ENCODE measurements at regions not wholly inside any gene's neighbourhood (a gene's known extent, or its start where the extent isn't known, plus 50 kb on each side); places are given as distances from the start of the nearest gene placed in this dataset.
A peak's percentile ranks its signal among the peaks of the same experiment; 100 is the strongest.
"Not testable (repeated sequence)": the region's sequence is repeated elsewhere in the genome, so short reads cannot be mapped to it uniquely, and the experiment has no call there.

- no peak for TF ChIP-seq CTCF (IDR thresholded peaks at IDR 0.05; ENCODE audit: insufficient read depth, low read depth, low read length)
- no peak overlapping the region for H3K4me3 ChIP-seq (ENCODE audit: low read depth, low read length)
- DNase-seq (ENCODE audit: low read depth): no peak
Measured at GRCh38 chr4:33482773-33483172, 2761.5 kb downstream of the ARAP2 start.

GRCh38 chr4:33485111-33485510, 2759.2 kb downstream of the ARAP2 start:
- no peak for DNase-seq (ENCODE audit: low read depth)
- no peak for TF ChIP-seq CTCF (IDR thresholded peaks at IDR 0.05; ENCODE audit: insufficient read depth, low read depth, low read length)

GRCh38 chr4:33493231-33493630, 2751.1 kb downstream of the ARAP2 start:
- DNase-seq (ENCODE audit: low read depth): no peak
- no peak overlapping the region for H3K4me3 ChIP-seq (ENCODE audit: low read depth, low read length)
- no peak for TF ChIP-seq CTCF (IDR thresholded peaks at IDR 0.05; ENCODE audit: insufficient read depth, low read depth, low read length)

More at GRCh38 chr4:33485111-33485510, 2759.2 kb downstream of the ARAP2 start:
- no peak overlapping the region for H3K4me3 ChIP-seq (ENCODE audit: low read depth, low read length)

DNA sequence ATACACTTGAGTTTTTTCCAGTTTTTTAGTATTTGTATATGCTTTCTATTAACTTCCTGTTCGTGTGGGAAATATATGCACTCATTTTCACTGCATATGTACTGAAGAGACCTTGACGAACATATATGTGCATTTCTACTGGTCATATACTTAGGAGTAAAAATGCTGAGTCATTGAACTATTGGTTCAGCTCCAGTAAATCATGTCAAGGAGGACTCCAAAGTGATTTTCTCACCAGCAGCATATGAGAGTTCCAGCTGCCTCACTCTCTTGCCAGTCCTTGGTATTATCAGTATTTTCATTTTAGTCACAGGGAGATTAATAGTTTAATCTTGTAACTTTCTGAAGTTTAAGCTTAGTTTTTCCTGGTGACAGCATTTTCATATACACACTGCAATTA, 2750.2 kb downstream of the ARAP2 start:
- TF ChIP-seq CTCF (IDR thresholded peaks at IDR 0.05; ENCODE audit: insufficient read depth, low read depth, low read length): no peak
- peak; percentile 3 for DNase-seq (ENCODE audit: low read depth)

DNA sequence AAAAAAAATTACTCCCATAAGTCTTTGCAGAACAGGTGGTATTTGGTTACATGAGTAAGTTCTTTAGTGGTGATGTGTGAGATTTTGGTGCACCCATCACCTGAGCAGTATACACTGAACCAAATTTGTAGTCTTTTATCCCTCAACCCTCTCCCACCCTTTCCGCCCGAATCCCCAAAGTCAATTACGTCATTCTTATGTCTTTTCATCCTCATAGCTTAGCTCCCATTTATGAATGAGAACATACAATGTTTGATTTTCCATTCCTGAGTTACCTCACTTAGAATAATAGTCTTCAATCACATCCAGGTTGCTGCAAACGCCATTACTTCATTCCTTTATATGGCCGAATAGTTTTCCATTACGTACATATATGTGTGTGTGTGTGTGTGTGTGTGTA, 2742.7 kb downstream of the ARAP2 start:
- not testable (repeated sequence) for H3K4me3 ChIP-seq (ENCODE audit: low read depth, low read length); DNase-seq (ENCODE audit: low read depth)

More for the DNA sequence above, 2750.2 kb downstream of the ARAP2 start:
- no peak overlapping the region for H3K4me3 ChIP-seq (ENCODE audit: low read depth, low read length)

GRCh38 chr4:33512397-33512796, 2731.9 kb downstream of the ARAP2 start:
- DNase-seq (ENCODE audit: low read depth): no peak
- no peak overlapping the region for H3K4me3 ChIP-seq (ENCODE audit: low read depth, low read length)
- TF ChIP-seq CTCF (IDR thresholded peaks at IDR 0.05; ENCODE audit: insufficient read depth, low read depth, low read length): no peak

GRCh38 chr4:33518856-33519255, 2725.5 kb downstream of the ARAP2 start:
- H3K4me3 ChIP-seq (ENCODE audit: low read depth, low read length): no peak overlapping the region
- DNase-seq (ENCODE audit: low read depth): no peak
- TF ChIP-seq CTCF (IDR thresholded peaks at IDR 0.05; ENCODE audit: insufficient read depth, low read depth, low read length): no peak
